Testis (tissue), 2 donors: ENCODE measurements at regions not wholly inside any gene's neighbourhood (a gene's known extent, or its start where the extent isn't known, plus 50 kb on each side); places are given as distances from the start of the nearest gene placed in this dataset.
"Not testable (repeated sequence)": the region's sequence is repeated elsewhere in the genome, so short reads cannot be mapped to it uniquely, and the experiment has no call there.

ENCODE experiments used
- DNase-seq: peaks from one replicate; pipeline ENCODE4 v3.0.0-alpha.2; 2019
- H3K27ac ChIP-seq, 2 donors: fragments of 200-600 bp; sonication (generic); one replicate each; pipeline ENCODE4 v1.5.1; 2019
- H3K27me3 ChIP-seq: fragments of 200-600 bp; sonication (generic); one replicate; pipeline ENCODE4 v1.5.1; 2019
- H3K36me3 ChIP-seq: fragments of 200-600 bp; sonication (generic); one replicate; pipeline ENCODE4 v1.5.1; 2017; ENCODE audit warnings: low read depth; ENCODE audit errors: missing control alignments
- H3K4me1 ChIP-seq: fragments of 200-600 bp; sonication (generic); one replicate; pipeline ENCODE4 v1.5.1; 2019
- H3K4me3 ChIP-seq, 2 donors: fragments of 200-600 bp; sonication (generic); one replicate each; pipeline ENCODE4 v1.5.1; 2017 to 2019
- H3K9me3 ChIP-seq: fragments of 200-600 bp; sonication (generic); one replicate; pipeline ENCODE4 v1.5.1; 2017
- POLR2A ChIP-seq: fragments of 450-650 bp; IDR thresholded peaks from one replicate; pipeline ENCODE4 v1.6.1; 2017; ENCODE audit warnings: antibody characterized with exemption, mild to moderate bottlenecking, moderate library complexity
- WGBS, 2 donors: methylation state at CpG; one replicate each; pipeline ENCODE4 v1.1.5; 2018; 5-methylcytosine and 5-hydroxymethylcytosine counted together
- intact Hi-C: fragments of 100-400 bp; cut with DNase I; formaldehyde crosslinking; loops from one replicate; pipeline ENCODE4 v1.15.1; 2023; ENCODE audit warnings: low total_unique reads
- TF ChIP-seq, protein P1 (sequence below), 3 experiments: fragments of 450-650 bp in 2 of 3; fragments of 200-600 bp in 1 of 3; sonication (generic) in 1 of 3; IDR thresholded peaks; one replicate each; pipeline ENCODE4 v1.5.1; 2016 to 2019; ENCODE audit warnings: antibody characterized with exemption in 3 of 3, mild to moderate bottlenecking in 2 of 3, moderate library complexity in 1 of 3

DNA sequence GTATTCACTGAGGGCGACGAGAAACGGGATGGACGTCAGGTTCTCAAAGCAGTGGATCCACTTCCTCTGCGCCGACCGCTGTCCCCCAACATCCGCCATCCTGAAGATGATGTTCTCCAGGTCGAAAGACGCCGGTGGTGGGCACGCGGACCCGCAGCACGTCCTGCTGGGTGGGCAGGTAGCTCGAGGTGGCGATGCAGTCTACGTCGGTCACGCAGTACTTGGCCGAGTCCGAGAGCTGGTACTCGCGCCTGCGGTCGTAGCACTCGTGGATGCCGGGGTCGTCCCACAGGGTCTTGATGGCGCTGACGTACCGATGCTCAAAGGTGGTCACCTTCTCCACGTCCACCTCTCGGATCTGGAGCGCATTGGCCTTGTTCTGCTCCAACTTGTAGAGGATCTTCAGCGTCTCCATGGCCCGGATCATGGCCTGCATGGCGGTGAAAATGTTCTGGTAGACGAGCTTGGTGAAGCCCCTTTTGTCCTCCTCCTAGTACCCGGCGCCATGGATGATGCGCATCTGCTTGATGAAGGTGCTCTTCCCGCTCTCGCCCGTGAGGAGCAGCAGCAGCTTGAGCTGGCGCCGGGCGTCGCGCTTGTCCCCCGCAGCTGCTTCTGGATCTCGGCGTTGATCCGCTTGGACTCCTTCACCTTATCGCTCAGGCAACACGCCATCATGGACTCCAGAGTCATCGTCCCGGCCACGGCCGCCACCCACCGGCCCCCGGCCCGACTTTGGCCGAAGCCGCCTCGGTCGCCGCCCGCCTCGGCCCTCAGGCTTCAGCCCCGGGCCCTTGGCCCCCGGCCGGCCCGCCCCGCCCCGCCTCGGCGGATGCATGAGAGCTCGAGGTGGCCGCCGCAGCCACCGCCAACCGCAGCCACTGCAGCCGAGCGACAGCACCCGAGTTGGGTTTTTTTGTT, 122.9 kb upstream of the KCTD7 start:
- no peaks in the 10 kb centered on the region for H3K36me3 ChIP-seq
- H3K27me3 ChIP-seq, result no peaks in the 10 kb centered on the region
- DNase-seq, result no peak
- WGBS, 2 donors, result 46 to 49% methylated on average over 16 to 83 of the region's 86 CpGs
- H3K4me3 ChIP-seq, result peak overlapping the region; percentile 17 to 32
- intact Hi-C loops, result no loop called here
- H3K4me1 ChIP-seq, result no peaks in the 10 kb centered on the region
- TF ChIP-seq, protein P1, sequence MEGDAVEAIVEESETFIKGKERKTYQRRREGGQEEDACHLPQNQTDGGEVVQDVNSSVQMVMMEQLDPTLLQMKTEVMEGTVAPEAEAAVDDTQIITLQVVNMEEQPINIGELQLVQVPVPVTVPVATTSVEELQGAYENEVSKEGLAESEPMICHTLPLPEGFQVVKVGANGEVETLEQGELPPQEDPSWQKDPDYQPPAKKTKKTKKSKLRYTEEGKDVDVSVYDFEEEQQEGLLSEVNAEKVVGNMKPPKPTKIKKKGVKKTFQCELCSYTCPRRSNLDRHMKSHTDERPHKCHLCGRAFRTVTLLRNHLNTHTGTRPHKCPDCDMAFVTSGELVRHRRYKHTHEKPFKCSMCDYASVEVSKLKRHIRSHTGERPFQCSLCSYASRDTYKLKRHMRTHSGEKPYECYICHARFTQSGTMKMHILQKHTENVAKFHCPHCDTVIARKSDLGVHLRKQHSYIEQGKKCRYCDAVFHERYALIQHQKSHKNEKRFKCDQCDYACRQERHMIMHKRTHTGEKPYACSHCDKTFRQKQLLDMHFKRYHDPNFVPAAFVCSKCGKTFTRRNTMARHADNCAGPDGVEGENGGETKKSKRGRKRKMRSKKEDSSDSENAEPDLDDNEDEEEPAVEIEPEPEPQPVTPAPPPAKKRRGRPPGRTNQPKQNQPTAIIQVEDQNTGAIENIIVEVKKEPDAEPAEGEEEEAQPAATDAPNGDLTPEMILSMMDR (IDR thresholded peaks at IDR 0.05), result no peak
- TF ChIP-seq POLR2A, result no peak
- no peaks in the 10 kb centered on the region for H3K9me3 ChIP-seq
- H3K27ac ChIP-seq, result no peak overlapping the region

- H3K27me3 ChIP-seq, H3K4me3 ChIP-seq, H3K36me3 ChIP-seq, H3K27ac ChIP-seq, H3K9me3 ChIP-seq, intact Hi-C loops, H3K4me1 ChIP-seq, DNase-seq: not testable (repeated sequence)
- WGBS, 2 donors, result 53 to 56% methylated on average over 9 to 10 of the region's 10 CpGs
Observed at GRCh38 chr7:66506703-66507102, 122.0 kb upstream of the KCTD7 start.

GRCh38 chr7:66507764-66508296, 120.9 kb upstream of the KCTD7 start:
- Histone ChIP-seq H3K4me1 (no peaks in the 10 kb centered on the region), H3K4me3 (no peak overlapping the region), H3K27ac (no peak overlapping the region), H3K27me3 (no peaks in the 10 kb centered on the region), H3K36me3 (no peaks in the 10 kb centered on the region), H3K9me3 (no peaks in the 10 kb centered on the region)
- intact Hi-C loops, result no loop called here
- DNase-seq, result no peak
- TF ChIP-seq POLR2A, result no peak
- TF ChIP-seq, protein P1 (IDR thresholded peaks at IDR 0.05), result no peak
- 79 to 81% methylated on average over 9 of the region's 9 CpGs for WGBS, 2 donors

DNA sequence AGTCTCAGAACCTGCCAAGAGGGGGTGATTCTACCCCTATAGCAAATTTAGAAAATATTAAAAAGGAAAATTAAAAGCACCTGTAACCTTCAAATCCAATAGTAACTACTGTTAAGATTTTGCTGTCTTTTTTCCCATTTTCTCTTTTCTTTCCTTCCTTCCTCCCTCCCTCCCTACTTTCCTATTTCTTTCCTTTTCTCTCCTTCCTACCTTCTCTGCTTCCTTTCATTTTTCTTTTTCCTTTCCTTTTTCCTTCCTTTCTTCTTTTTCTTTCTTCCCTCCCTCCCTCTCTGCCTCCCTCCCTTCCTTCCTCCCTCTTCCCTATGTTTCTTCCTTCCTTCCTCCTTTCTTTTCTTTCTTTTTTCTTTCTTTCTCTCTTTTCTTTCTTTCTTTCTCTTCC, 120.2 kb upstream of the KCTD7 start:
- intact Hi-C loops, result no loop called here
- TF ChIP-seq, protein P1 (IDR thresholded peaks at IDR 0.05), result no peak
- DNase-seq, result no peak
- Histone ChIP-seq H3K9me3 (no peaks in the 10 kb centered on the region), H3K27ac (no peak overlapping the region), H3K4me3 (no peak overlapping the region), H3K27me3 (no peaks in the 10 kb centered on the region), H3K4me1 (no peaks in the 10 kb centered on the region), H3K36me3 (no peaks in the 10 kb centered on the region)

GRCh38 chr7:66514050-66514449, 114.6 kb upstream of the KCTD7 start:
- DNase-seq, result no peak
- Histone ChIP-seq H3K27me3 (no peaks in the 10 kb centered on the region), H3K27ac (no peak overlapping the region), H3K9me3 (no peaks in the 10 kb centered on the region), H3K4me3 (no peak overlapping the region), H3K36me3 (no peaks in the 10 kb centered on the region), H3K4me1 (no peaks in the 10 kb centered on the region)
- 74 to 76% methylated on average over 9 of the region's 9 CpGs for WGBS, 2 donors
- intact Hi-C loops, result no loop called here
- TF ChIP-seq POLR2A, result no peak
- TF ChIP-seq, protein P1 (IDR thresholded peaks at IDR 0.05), result no peak
